Caco-2 (cell line): ENCODE measurements at regions not wholly inside any gene's neighbourhood (a gene's known extent, or its start where the extent isn't known, plus 50 kb on each side); places are given as distances from the start of the nearest gene placed in this dataset.

Source experiments
- BruUV-seq: library from RNA; stranded (reverse); fragments of 400-500 nt; replicated peaks from 2 replicates; lab custom pipeline; 2021; lab: Mats Ljungman, UMichigan
- CTCF ChIA-PET: fragments of 300-600 bp; sonication (Branson Sonifier 250); formaldehyde crosslinking; loops from one replicate; lab custom pipeline; 2022; ENCODE audit warnings: antibody characterized with exemption; lab: Charles Lee
- POLR2A ChIA-PET: fragments of 300-600 bp; sonication (Branson Sonifier 250); formaldehyde crosslinking; loops from one replicate; lab custom pipeline; 2022; ENCODE audit warnings: antibody characterized with exemption; lab: Charles Lee
- DNase-seq, 2 experiments: peaks; one replicate each; pipeline versions ENCODE4 v3.0.0 to v3.0.0-alpha.2; 2020 to 2022
- H3K27me3 ChIP-seq: replicated peaks from 2 replicates; pipeline ENCODE4 v1.6.0; 2011; ENCODE audit warnings: low read length; ENCODE audit not compliant: control insufficient read depth, insufficient read depth
- H3K36me3 ChIP-seq: 2 replicates; pipeline ENCODE4 v1.5.1; 2011; ENCODE audit warnings: low read length; ENCODE audit not compliant: control insufficient read depth, insufficient read depth
- H3K4me1 ChIP-seq: fragments of 250-450 bp; sonication (Bioruptor Pico); 2 replicates; pipeline ENCODE4 v1.5.1; 2020; ENCODE audit warnings: mild to moderate bottlenecking
- H3K4me3 ChIP-seq: 2 replicates; pipeline ENCODE4 v1.5.1; 2011; ENCODE audit warnings: low read depth, mild to moderate bottlenecking, control low read depth, low read length
- H3K9me3 ChIP-seq: fragments of 250-450 bp; sonication (Bioruptor Pico); 2 replicates; pipeline ENCODE4 v1.5.1; 2020; ENCODE audit warnings: mild to moderate bottlenecking, moderate library complexity
- H3K27ac Mint-ChIP-seq: one replicate; pipeline ENCODE4 v1.8.0; 2022; ENCODE audit warnings: mixed read lengths; ENCODE audit not compliant: unreplicated experiment
- H3K27me3 Mint-ChIP-seq: one replicate; pipeline ENCODE4 v1.8.0; 2022; ENCODE audit warnings: mixed read lengths; ENCODE audit not compliant: insufficient read depth, unreplicated experiment
- H3K36me3 Mint-ChIP-seq: one replicate; pipeline ENCODE4 v1.8.0; 2022; ENCODE audit warnings: mild to moderate bottlenecking, mixed read lengths; ENCODE audit not compliant: insufficient read depth, unreplicated experiment
- H3K4me1 Mint-ChIP-seq: one replicate; pipeline ENCODE4 v1.8.0; 2022; ENCODE audit warnings: low read depth, mixed read lengths; ENCODE audit not compliant: unreplicated experiment
- H3K4me3 Mint-ChIP-seq: one replicate; pipeline ENCODE4 v1.8.0; 2022; ENCODE audit warnings: mild to moderate bottlenecking, moderate library complexity, mixed read lengths; ENCODE audit not compliant: unreplicated experiment
- H3K9me3 Mint-ChIP-seq: one replicate; pipeline ENCODE4 v1.8.0; 2022; ENCODE audit warnings: mixed read lengths; ENCODE audit not compliant: unreplicated experiment
- intact Hi-C: fragments of 100-400 bp; cut with micrococcal nuclease; formaldehyde crosslinking; loops from one replicate; pipeline ENCODE4 v1.10.0; 2022; ENCODE audit not compliant: unreplicated experiment
- TF ChIP-seq, protein P1 (sequence below), 2 experiments: fragments of 200-600 bp in 1 of 2; IDR thresholded peaks; 1 replicate in 1 of 2; 2 replicates in 1 of 2; pipeline versions ENCODE4 v1.5.1 to v1.8.0; 2011 to 2022; ENCODE audit warnings: antibody characterized with exemption in 1 of 2, control low read depth in 1 of 2, inconsistent platforms in 1 of 2, low read depth in 1 of 2, low read length in 1 of 2, mild to moderate bottlenecking in 1 of 2, moderate library complexity in 1 of 2; ENCODE audit not compliant: insufficient read depth in 1 of 2, severe bottlenecking in 1 of 2, unreplicated experiment in 1 of 2

DNA sequence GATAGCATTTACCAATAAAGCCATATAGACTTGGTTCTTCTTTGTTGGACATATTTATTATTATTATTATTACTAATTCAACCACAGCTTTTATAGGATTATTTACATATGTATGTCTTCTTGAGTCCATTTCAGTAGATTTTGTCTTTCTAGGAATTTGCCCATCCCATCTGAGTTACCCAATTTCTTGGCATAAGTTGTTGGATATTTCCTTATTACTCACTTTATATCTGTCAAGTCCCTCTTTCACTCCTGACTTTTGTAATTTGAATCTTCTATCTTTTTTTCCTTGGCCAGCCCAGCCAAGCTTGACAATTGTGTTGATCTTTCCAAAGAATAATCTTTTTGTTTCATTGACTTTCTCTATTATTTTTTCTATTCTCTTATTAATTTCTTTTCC is 543.7 kb downstream of the SUCLG1 start:
- no TSS peak for BruUV-seq
- Mint-ChIP-seq H3K4me1 (no peaks in the 10 kb centered on the region), H3K4me3 (no peak overlapping the region), H3K36me3 (no peaks in the 10 kb centered on the region), H3K27ac (no peak overlapping the region), H3K27me3 (peaks cover 6% of the 10 kb centered on the region), H3K9me3 (no peaks in the 10 kb centered on the region)
- no peak overlapping the region for H3K4me3 ChIP-seq
- CTCF ChIA-PET, result no interaction called here
- no peaks in the 10 kb centered on the region for H3K9me3 ChIP-seq
- intact Hi-C loops, result no loop called here
- H3K36me3 ChIP-seq, result no peaks in the 10 kb centered on the region
- no peaks in the 10 kb centered on the region for H3K4me1 ChIP-seq
- no peaks in the 10 kb centered on the region for H3K27me3 ChIP-seq
- no peak for DNase-seq
- TF ChIP-seq, protein P1, sequence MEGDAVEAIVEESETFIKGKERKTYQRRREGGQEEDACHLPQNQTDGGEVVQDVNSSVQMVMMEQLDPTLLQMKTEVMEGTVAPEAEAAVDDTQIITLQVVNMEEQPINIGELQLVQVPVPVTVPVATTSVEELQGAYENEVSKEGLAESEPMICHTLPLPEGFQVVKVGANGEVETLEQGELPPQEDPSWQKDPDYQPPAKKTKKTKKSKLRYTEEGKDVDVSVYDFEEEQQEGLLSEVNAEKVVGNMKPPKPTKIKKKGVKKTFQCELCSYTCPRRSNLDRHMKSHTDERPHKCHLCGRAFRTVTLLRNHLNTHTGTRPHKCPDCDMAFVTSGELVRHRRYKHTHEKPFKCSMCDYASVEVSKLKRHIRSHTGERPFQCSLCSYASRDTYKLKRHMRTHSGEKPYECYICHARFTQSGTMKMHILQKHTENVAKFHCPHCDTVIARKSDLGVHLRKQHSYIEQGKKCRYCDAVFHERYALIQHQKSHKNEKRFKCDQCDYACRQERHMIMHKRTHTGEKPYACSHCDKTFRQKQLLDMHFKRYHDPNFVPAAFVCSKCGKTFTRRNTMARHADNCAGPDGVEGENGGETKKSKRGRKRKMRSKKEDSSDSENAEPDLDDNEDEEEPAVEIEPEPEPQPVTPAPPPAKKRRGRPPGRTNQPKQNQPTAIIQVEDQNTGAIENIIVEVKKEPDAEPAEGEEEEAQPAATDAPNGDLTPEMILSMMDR (IDR thresholded peaks at IDR 0.05; ENCODE audit: insufficient read depth in 1 of 2, low read depth in 1 of 2, low read length in 1 of 2, severe bottlenecking in 1 of 2, unreplicated experiment in 1 of 2), result no peak
- POLR2A ChIA-PET, result no interaction called here

DNA sequence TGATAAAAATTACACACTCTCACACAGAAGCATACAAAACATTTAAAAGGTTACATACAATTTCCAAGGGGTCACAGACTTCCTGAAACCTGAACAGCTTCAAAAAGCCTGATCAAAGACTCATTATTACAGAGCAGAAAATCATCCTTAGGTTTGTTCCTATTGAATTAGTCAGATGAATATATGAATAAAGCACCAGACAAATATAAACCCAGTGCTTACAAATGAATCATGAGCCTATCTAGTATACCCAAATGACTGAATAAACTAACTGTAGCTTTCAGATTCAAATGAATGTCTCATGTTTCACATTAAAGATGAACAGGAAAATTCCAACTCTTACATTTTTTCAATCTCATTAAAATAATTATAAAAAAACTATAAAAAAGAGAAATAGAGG is 550.3 kb downstream of the SUCLG1 start:
- Mint-ChIP-seq H3K4me3 (no peak overlapping the region), H3K36me3 (no peaks in the 10 kb centered on the region), H3K27ac (no peak overlapping the region), H3K9me3 (no peaks in the 10 kb centered on the region), H3K4me1 (no peaks in the 10 kb centered on the region), H3K27me3 (no peaks in the 10 kb centered on the region)
- no peaks in the 10 kb centered on the region for H3K36me3 ChIP-seq
- H3K27me3 ChIP-seq, result no peaks in the 10 kb centered on the region
- ChIA-PET POLR2A (no interaction called here), CTCF (no interaction called here)
- BruUV-seq, result no TSS peak
- H3K9me3 ChIP-seq, result no peaks in the 10 kb centered on the region
- H3K4me1 ChIP-seq, result no peaks in the 10 kb centered on the region
- DNase-seq, result no peak
- H3K4me3 ChIP-seq, result no peak overlapping the region
- intact Hi-C loops, result no loop called here
- TF ChIP-seq, protein P1 (IDR thresholded peaks at IDR 0.05; ENCODE audit: insufficient read depth in 1 of 2, low read depth in 1 of 2, low read length in 1 of 2, severe bottlenecking in 1 of 2, unreplicated experiment in 1 of 2), result no peak

DNA sequence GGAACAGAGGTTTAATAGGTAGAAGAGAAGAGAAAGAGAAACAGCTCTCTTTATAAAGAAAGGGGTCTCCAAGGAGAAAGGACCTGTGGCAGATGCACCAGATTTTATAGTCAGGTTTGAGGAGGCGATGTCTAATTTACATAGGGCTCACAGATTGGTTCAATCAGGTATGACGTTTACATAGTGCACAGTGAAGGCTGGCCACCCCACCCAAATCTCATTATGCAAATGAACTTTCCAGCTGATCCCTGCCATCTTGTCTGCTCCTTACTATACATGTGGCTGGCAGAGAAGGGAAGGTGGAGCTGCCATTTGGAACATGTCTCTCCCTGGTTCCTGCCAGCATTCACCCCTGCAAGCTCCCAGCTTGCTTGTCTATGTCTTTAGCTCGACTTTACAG is 557.8 kb downstream of the SUCLG1 start:
- Histone ChIP-seq H3K4me3 (no peak overlapping the region), H3K4me1 (no peaks in the 10 kb centered on the region), H3K27me3 (no peaks in the 10 kb centered on the region), H3K9me3 (no peaks in the 10 kb centered on the region), H3K36me3 (no peaks in the 10 kb centered on the region)
- no peak overlapping the region for H3K27ac Mint-ChIP-seq
- ChIA-PET CTCF (no interaction called here), POLR2A (no interaction called here)
- no peaks in the 10 kb centered on the region for H3K36me3 Mint-ChIP-seq
- no peaks in the 10 kb centered on the region for H3K27me3 Mint-ChIP-seq
- H3K4me1 Mint-ChIP-seq, result no peaks in the 10 kb centered on the region
- no peaks in the 10 kb centered on the region for H3K9me3 Mint-ChIP-seq
- no TSS peak for BruUV-seq
- H3K4me3 Mint-ChIP-seq, result no peak overlapping the region
- no peak for DNase-seq
- TF ChIP-seq, protein P1 (IDR thresholded peaks at IDR 0.05; ENCODE audit: insufficient read depth in 1 of 2, low read depth in 1 of 2, low read length in 1 of 2, severe bottlenecking in 1 of 2, unreplicated experiment in 1 of 2), result no peak
- intact Hi-C loops, result no loop called here
